Uterus (tissue), 2 donors: ENCODE measurements at regions not wholly inside any gene's neighbourhood (a gene's known extent, or its start where the extent isn't known, plus 50 kb on each side); places are given as distances from the start of the nearest gene placed in this dataset.

Source experiments
- CTCF ChIP-seq, 4 experiments: fragments of 200-600 bp in 2 of 4; fragments of 450-650 bp in 2 of 4; sonication (generic) in 2 of 4; IDR thresholded peaks; one replicate each; pipeline ENCODE4 v1.5.1; 2016 to 2019; ENCODE audit warnings: antibody characterized with exemption in 4 of 4, mild to moderate bottlenecking in 2 of 4, moderate library complexity in 1 of 4
- POLR2A ChIP-seq, 2 donors: fragments of 450-650 bp; IDR thresholded peaks; one replicate each; pipeline ENCODE4 v1.6.1; 2016; ENCODE audit warnings: antibody characterized with exemption in 2 of 2, mild to moderate bottlenecking in 1 of 2, moderate library complexity in 1 of 2

- TF ChIP-seq POLR2A (IDR thresholded peaks at IDR 0.05) (no peak), CTCF (IDR thresholded peaks at IDR 0.05) (no peak)
Observed at GRCh38 chr5:117954331-117954730, 1034.0 kb downstream of the DTWD2 start.
